GM20431 (cell line): ENCODE measurements at regions not wholly inside any gene's neighbourhood (a gene's known extent, or its start where the extent isn't known, plus 50 kb on each side); places are given as distances from the start of the nearest gene placed in this dataset.
"Not testable (repeated sequence)": the region's sequence is repeated elsewhere in the genome, so short reads cannot be mapped to it uniquely, and the experiment has no call there.

Source experiments
- in situ Hi-C: fragments of 300-500 bp; cut with MseI, MboI; formaldehyde crosslinking; loops from one replicate; pipeline ENCODE4 v1.15.0; 2020; ENCODE audit warnings: low sequenced_read_pairs; ENCODE audit not compliant: unreplicated experiment

DNA sequence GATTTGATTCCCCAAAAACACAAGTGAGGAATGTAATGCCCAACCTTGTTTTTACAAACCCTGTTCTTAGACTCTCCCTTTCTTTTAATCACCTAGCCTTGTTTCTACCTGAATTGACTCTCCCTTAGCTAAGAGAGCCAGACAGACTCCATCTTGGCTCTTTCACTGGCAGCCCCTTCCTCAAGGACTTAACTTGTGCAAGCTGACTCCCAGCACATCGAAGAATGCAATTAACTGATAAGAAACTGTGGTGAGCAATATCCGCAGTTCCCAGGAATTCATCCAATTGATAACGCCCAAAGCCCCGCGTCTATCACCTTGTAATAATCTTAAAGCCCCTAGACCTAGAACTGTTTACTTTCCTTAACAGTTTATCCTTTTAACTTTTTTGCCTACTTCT is 120.2 kb upstream of the DEFB108B start:
- in situ Hi-C loops = not testable (repeated sequence)

DNA sequence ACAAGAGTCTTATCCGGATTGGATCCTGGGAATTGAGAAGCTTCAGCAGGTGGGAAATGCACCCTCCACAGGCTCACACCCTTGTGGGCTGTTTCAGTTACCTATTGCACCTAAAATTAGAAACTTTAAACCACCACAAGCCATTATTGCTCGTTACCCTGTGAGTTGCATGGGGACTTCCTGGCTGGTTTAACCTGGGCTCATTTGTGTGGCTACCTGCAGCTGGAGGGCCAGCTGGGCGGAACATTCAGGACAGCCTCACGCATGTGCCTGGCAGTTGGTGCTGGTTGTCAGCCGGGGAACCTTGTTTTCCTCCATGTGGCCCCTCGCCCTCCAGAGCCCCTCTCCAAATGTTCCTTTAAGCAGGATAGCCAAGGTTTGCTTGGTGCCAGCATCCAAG is 118.5 kb upstream of the DEFB108B start:
- in situ Hi-C loops = not testable (repeated sequence)

DNA sequence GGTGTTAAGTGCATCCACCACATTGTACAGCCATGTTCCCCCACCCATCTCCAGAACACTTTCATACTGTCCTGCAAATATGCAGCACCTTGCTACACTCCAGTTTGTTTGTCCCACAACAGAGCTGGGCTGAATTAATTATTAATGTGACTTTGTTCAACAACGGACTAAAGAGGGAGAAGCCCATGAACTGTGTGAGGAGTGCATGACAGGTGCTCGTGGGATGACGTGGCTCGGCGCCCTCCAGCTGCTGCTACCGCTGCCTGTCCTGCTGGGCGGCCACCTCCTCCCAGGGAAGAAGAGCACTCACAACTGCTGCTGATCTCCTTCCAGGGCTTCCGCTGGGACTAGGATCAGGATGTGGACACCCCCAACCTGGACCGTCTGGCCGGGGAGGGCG is 111.2 kb upstream of the DEFB108B start:
- in situ Hi-C loops = not testable (repeated sequence)

DNA sequence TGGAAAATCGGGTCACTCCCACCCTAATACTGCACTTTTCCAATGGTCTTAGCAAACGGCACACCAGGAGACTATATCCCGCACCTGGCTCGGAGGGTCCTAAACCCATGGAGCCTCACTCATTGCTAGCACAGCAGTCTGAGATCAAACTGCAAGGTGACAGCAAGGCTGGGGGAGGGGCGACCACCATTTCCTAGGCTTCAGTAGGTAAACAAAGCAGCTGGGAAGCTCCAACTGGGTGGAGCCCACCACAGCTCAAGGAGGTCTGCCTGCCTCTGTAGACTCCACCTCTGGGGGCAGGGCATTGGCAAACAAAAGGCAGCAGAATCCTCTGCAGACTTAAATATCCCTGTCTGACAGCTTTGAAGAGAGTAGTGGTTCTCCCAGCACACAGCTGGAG is 109.0 kb upstream of the DEFB108B start:
- in situ Hi-C loops = not testable (repeated sequence)

DNA sequence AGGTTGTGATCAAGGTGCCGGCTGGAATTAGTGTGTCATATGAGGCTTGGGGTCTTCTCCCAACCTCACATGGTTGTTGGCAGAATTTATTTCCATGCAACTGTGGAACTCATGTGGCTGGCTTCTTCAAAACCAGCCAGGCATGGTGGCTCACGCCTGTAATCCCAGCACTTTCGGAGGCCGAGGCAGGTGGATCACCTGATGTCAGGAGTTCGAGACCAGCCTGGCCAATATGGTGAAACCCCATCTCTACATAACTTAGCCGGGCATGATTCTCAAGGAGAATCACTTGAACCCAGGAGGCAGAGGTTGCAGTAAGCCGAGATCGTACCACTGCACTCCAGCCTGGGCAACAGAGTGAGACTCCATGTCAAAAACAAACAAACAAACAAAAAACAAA is 102.3 kb upstream of the DEFB108B start:
- in situ Hi-C loops = loop anchor here (25.0 kb wide), 1 partner anchor 93 kb away; no protein-coding TSS in a partner anchor

DNA sequence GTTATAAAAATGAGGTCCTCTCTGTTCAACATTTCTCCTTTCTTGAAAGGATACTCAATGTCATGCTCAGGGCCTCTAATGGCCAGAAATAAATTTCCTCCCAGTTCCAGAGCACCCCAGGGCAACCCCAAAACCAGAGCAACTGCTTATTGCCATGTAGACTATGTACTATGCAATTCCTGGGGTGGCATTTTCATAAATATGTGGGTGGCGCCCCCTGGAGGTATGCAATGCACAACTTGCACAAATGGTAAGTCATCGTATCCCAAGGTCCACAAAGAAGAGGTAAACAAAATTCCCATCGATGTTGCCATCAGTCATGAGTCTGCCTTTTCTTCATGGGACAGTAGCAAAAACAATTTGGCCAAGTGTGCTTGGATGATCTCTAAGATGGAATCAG is 98.6 kb upstream of the DEFB108B start:
- in situ Hi-C loops = loop anchor here (25.0 kb wide), 1 partner anchor 97 kb away; no protein-coding TSS in a partner anchor

DNA sequence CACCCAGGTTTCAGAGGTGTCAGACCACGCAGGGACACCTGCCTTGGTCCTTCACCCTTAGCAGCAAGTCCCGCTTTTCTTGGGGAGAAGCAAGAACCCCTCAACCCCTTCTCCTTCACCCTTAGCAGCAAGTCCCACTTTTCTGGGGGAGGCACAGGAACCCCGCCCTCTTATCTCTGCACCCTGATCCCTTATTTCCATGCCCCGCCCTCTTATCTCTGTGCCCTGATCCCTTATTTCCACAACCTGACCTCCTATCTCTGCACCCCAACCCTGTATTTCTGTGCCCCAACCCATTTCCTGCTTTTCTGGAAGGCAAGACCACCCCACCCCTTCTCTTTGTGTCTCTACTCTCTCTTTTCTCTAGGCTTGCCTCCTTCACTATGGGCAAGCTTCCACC is 94.7 kb upstream of the DEFB108B start:
- in situ Hi-C loops = loop anchor here (25.0 kb wide), 1 partner anchor 101 kb away; no protein-coding TSS in a partner anchor

DNA sequence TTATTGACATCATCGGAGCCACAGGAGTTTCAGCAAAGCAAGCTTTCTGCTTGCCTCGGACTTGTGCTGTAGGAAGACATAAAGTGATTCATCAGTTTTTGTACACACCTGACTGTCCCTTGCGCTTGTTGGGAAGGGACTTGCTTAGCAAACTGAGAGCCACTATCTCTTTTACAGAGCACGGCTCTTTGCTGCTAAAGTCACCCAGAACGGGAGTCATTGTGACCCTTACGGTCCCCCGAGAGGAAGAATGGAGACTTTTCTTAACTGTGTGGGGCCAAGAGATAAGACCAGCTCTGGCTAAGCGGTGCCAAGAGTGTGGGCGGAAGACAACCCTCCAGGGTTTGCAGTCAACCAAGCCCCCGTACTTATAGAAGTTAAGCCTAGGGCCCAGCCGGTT is 89.6 kb upstream of the DEFB108B start:
- in situ Hi-C loops = loop anchor here (25.0 kb wide), 1 partner anchor 106 kb away; no protein-coding TSS in a partner anchor

DNA sequence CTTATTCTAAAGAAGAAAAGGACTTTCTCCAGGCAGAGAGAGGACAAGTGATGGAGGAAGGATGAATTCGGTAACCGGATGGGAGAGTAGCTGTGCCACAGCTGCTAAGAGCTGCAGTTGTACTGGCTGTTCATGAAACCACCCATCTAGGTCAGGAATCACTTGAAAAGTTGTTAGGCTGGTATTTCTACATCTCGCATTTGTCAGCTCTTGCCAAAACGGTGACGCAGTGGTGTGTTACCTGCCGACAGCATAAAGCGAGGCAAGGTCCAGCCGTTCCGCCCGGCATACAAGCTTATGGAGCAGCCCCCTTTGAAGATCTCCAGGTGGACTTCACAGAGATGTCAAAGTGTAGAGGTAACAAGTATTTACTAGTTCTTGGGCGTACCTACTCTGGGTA is 87.3 kb upstream of the DEFB108B start:
- in situ Hi-C loops = loop anchor here (25.0 kb wide), 1 partner anchor 108 kb away; no protein-coding TSS in a partner anchor

DNA sequence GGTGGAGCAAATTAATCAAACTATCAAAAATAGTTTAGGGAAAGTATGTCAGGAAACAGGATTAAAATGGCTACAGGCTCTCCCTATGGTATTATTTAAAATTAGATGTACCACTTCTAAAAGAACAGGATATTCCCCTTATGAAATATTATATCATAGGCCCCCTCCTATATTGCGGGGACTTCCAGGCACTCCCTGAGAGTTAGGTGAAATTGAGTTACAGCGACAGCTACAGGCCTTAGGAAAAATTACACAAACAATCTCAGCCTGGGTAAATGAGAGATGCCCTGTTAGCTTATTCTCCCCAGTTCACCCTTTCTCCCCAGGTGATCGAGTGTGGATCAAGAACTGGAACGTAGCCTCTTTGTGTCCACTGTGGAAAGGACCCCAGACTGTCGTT is 86.7 kb upstream of the DEFB108B start:
- in situ Hi-C loops = loop anchor here (25.0 kb wide), 1 partner anchor 109 kb away; no protein-coding TSS in a partner anchor

DNA sequence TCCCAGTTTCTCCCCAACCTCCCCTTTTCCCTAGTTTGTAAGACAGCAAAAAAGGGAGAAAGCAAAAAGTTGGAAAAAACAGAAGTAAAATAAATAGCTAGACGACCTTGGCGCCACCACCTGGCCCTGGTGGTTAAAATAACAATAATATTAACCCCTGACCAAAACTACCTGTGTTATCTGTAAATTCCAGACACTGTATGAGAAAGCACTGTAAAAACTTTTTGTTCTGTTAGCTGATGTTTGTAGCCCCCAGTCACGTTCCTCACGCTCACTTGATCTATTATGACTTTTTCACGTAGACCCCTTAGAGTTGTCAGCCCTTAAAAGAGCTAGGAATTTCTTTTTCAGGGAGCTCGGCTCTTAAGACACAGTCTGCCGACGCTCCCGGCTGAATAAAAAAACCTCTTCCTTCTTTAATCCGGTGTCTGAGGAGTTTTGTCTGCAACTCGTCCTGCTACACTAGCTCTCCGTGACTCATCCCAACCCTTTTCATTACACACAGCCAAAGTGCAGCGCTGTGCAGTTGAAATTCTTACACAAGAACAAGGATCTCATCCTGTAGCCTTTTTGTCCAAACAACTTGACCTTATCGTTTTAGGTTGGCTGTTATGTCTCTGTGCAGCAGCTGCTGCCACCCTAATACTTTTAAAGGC is 83.9 kb upstream of the DEFB108B start:
- in situ Hi-C loops = loop anchor here (25.0 kb wide), 1 partner anchor 112 kb away; no protein-coding TSS in a partner anchor

DNA sequence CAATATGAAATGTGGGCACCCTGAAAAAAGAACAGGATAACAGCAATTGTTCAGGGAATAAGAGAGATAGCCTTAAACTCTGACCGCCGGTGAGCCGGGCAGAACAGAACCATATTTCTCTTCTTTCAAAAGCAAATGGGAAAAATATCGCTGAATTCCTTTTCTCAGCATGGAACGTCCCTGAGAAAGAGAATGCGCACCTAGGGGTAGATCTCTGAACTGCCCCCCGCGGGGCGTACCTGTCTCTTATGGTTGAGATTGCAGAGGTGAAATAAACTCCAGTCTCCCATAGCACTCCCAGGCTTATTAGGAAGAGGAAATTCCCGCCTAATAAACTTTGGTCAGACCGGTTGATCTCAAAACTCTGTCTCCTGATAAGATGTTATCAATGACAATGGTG is 82.1 kb upstream of the DEFB108B start:
- in situ Hi-C loops = not testable (repeated sequence)

DNA sequence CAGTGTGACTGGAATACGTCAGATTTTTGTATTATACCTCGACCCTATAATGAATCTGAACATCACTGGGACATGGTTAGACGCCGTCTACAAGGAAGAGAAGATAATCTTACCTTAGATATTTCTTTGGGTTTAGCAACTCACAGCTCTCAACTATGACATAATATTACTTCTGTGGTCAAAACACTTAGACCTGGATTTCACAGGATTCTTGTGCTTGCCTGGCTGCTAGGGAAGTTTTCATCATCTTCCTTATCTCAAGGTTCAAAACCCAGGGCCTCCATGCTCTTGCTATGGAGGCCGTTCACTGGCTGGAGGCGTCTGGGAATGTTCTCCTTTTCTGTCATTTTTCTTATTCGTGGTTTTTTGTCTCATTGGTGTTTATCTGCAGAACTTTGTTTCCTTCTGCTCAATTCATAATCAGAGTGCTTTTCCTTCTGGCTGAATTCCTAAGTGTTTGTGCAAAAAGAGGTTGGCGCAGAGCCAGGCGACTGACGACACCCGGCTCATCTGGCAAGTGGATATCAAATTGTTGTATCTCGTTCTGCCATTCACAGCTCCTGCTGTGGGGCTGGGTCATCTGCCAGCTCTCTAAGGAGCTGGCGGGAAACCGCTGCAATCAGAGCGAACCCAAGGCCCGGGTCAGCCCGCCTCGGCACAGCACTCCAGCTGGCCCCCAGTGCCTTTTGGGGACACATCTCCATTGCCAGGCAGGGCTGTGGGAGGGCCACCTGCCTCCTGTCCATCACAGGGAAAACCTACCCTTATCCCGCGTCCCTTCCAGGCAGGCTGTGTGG is 68.1 kb upstream of the DEFB108B start:
- in situ Hi-C loops = not testable (repeated sequence)

DNA sequence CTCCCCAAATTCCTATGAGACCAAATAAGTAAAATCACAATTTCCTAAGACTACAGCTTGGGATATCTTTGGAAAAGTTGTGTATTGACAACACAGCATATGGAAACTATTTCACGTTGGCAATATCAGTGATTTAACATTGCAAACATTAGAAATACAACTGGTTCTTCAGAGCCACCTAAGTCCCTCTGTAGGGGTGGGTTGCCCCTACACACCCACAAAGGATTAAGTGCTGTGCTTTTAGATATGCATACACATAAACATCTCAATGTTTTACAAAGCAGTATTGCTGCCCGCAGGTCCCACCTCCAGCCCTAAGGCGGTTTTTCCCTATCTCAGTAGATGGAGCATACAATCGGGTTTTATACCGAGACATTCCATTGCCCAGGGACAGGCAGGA is 66.0 kb upstream of the DEFB108B start:
- in situ Hi-C loops = not testable (repeated sequence)

DNA sequence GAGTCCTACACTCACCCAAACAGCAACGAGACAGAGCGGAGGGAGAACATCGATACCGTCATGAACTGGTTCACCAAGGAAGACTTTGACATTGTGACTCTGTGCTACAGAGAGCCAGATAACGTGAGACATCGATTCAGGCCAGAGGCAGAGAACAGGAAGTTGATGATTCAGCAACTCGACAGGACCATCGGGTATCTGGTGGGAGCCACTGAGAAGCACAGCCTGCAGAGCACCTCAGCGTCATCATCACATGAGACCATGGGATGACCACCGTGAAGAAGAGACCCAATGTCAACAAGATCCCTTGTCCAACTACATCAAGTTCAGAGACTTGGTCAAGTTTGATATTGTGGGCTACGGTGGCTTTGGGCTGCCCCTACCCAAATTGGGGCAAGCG is 60.8 kb upstream of the DEFB108B start:
- in situ Hi-C loops = not testable (repeated sequence)

DNA sequence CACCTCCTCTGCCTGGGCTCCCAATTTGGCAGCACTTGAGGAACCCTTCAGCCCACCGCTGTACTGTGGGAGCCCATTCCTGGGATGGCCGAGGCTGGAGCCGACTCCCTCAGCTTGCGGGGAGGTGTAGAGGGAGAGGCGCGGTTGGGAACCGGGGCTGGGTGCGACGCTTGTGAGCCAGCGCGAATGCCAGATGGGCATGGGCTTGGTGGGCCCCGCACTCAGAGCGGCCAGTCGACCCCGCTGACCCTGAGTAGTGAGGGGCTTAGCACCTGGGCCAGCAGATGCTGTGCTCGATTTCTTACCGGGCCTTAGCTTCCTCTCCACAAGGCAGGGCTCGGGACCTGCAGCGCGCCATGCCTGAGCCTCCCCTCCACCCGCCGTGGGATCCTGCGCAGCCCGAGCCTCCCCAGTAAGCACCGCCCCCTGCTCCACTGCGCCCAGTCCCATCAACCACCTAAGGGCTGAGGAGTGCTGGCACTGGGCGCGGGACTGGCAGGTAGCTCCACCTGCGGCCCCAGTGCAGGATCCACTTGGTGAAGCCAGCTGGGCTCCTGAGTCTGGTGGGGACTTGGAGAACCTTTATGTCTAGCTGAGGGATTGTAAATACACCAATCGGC is 58.3 kb upstream of the DEFB108B start:
- in situ Hi-C loops = no loop called here

DNA sequence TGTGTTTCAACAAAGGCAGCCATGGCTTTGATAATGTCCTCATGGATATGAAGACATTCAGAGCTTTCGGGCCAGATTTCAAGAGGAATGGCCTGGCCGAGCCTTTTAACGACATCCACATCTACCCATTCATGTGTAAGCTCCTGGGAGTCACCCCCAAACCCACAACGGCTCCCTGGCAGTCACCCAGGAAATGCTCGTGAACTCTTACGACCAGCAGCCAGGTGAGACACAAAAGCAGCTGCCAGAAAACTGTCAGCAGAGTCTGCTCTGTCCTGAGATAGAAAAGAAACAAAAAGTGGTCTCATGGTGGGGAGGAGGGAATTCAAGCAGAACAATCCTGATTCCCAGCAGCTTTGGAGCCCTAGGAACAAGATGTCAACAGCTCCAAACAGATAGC is 52.9 kb upstream of the DEFB108B start:
- in situ Hi-C loops = not testable (repeated sequence)

DNA sequence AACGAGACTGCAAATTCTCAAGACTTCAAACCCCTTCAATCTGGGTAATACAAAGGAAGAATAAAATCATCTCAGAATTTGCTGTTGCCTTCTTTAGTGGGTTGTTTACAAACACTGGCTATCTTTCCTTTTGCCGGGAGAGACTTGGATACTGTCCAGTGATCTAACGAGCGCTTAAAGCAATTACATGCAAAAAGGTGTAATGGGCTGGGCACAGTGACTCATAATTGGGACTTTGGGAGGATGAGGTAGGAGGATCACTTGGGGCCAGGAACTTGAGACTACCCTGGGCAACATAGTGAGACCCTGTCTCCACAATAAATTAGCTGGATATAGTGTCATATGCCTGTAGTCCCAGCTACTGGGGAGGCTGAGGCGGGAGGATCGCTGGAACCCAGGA is 52.2 kb upstream of the DEFB108B start:
- in situ Hi-C loops = not testable (repeated sequence)

DNA sequence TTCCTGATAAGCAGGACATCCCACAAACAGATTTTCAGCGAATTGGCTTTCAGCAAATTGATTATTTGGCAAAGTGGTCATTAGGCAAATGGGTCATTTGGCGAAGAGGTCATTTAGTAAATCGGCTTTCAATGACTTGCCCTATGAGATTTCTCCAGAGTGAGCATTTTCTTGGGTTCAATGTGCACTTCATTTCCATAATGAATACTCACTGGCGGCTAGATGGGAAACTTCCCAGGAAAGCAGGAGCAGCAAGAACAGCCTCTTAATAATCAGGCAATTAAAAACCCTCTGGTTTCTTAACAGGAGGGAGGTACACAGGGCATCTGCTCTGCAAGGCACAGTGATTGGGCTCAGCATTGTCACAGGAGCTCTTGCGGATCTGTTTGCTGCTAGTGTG is 51.5 kb upstream of the DEFB108B start:
- in situ Hi-C loops = not testable (repeated sequence)

DNA sequence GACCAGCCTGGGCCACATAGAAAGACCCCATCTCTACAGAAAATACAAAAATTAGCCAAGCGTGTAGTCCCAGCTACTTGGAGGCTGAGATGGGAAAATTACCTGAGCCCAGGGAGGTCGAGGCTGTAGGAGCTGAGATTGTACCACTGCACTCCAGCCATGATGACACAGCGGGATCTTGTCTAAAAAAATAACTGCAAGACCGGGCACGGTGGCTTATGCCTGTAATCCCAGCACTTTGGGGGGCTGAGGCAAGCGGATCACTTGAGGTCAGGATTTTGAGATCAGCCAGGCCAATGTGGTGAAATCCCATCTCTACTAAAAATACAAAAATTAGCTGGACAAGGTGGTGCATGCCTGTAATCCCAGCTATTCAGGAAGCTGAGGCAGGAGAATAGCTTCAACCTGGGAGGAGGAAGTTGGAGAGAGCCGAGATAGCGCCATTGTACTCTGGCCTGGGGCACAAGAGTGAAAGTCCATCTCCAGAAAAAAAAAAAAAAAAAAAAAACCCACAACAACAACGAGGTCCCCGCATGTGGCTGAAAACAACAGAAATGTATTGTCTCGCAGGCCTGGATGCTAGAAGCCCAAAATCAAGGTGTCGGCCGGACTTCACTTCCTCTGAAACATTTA is 50.7 kb upstream of the DEFB108B start:
- in situ Hi-C loops = not testable (repeated sequence)
